HG03039 (cell line): ENCODE measurements at regions not wholly inside any gene's neighbourhood (a gene's known extent, or its start where the extent isn't known, plus 50 kb on each side); places are given as distances from the start of the nearest gene placed in this dataset.

Source experiments
- ATAC-seq: cut with Tn5 transposase; IDR thresholded peaks from one replicate; pipeline ENCODE4 v1.9.1; 2021; ENCODE audit warnings: mild to moderate bottlenecking, moderate library complexity; ENCODE audit not compliant: unreplicated experiment

DNA sequence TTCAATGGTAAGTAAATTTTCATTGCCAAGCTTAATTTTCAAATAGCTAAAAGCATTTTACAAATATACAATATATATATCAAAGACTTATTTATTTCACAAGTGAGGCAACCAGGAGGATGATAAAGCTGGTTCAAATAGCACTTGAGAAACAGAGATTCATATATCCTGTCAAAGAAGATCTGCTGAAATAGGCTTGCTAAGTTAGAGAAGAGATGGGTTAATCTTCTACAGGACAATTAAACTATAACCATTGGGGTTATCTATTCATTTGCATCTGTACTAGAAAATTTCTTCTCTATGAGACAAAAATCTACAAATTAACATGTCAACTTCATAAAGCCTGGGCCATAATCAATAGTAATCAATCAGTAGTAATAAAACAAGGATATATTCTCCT lies 637.7 kb upstream of the UBE2E2 start:
- no peak for ATAC-seq

DNA sequence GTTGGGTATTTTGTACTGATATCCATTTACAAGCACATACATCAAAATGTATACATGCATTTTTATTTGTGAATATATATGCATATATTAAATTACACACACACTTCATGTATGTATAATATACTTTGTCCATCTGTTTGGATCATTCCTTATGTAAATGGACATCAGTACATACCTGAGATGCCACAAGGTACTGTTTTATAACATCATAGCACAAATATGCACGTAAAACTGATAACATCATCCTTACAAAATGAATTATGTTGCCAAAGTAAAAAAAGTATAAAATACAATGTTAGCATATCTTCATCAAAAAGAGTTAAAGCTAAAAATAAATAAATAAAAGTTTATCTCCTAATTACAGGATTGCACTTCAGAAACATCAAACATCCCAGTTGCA lies 634.8 kb upstream of the UBE2E2 start:
- no peak for ATAC-seq

DNA sequence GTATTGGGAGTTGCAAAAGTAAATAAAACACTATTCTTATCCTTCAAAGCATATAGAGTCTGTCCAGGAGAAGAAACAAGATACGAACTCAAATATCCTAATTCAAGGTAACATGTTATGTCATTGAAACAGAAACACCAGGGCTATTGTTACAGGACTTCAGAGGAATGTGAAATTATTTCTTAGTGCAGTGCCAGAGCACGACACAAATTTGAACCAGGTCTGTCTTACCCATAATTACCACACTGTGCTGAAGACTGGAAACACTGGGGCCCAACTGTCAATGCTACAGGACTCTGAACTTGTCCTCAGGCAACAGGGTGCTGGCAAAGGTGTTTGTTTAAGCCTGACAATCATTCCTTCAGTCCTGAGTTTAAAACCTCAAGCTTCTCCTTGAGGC lies 633.6 kb upstream of the UBE2E2 start:
- no peak for ATAC-seq

DNA sequence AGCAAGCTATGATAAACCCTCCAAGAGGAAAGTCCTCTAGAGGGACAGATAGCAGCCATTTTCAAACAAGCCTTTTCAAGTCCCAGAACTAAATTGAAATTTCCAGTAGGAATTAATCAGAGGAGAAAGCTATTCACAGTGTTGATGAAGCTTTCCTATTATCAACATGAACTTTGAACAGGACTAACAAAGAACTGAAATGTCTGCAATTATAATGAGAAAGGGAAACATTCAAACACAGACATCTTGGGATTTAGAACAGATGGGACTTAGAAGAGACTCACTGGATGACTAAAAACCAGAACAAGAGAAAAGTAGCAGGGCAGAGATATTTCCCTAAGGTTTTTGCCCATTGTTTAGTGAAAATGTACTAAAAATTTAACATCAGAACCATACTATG lies 622.1 kb upstream of the UBE2E2 start:
- no peak for ATAC-seq

DNA sequence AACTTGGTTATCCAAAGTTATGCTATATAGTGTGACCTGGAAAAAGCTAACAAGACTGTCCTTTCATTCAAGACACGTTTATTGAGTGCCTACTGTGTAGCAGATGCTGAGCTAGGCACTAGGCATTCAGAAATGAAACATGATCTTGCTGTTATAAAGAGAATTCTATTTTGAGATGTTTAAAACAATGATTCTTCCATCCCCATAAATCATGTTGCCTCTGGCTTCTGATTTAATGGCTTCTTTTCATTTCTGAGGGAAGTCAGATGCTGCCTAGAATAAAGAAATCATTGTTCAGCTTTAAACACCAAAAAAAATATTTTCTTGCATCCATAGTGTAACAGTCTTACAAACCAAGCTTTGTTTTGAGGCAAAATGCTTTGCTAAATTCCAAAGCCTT lies 620.9 kb upstream of the UBE2E2 start:
- ATAC-seq, result no peak

DNA sequence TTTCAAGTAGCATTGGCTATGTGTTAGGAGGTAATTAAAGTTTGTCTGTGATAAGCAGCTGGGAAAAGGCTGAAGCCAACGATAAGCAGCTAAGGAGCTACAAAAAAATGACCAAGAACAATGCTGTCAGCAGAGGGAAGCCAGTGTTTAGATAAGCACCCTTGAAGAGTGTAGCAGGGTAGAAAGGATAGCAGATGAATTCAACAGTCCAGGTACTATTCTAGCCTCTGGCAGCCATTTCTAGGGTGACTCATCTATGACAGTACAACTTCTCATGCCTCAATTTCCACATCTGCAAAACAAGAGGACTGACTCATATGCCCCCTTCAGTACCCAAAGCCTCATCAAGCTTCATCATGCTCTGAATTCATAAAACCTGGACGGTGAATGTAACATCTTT lies 617.6 kb upstream of the UBE2E2 start:
- ATAC-seq, result no peak

DNA sequence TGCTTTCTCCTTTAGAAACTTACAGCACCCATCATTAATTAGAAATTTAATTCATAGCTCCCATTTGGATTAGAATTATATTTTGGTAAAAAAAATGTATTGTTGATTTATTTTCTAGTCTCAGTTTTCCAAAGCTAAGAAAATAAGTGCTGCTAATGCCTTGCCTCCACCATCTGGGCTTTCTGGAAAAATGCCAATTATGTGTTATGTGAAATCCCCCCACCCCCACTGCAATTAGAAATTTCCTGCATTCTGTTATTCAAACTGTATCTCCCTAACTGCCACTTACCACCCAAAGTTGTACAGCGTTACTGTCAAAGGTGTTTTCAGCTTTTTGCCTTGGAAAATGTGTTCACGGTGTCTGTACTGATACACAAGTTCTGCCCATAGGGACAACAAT lies 617.2 kb upstream of the UBE2E2 start:
- ATAC-seq, result no peak

DNA sequence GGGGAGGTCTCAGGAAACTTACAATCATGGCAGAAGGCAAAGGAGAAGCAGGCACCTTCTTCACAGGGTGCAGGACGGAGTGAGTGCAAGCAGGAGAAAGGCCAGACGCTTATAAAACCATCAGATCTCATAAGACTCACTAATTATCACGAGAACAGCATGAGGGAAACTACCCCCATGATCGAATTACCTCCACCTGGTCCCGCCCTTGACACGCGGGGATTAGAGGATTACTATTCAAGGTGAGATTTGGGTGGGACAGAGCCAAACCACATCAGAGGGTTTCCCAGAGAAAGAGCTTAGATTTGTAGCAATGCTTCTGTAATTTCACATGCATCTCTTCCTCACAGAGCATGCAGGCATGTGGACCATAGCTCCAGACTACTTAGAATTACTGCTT lies 615.7 kb upstream of the UBE2E2 start:
- ATAC-seq, result no peak

DNA sequence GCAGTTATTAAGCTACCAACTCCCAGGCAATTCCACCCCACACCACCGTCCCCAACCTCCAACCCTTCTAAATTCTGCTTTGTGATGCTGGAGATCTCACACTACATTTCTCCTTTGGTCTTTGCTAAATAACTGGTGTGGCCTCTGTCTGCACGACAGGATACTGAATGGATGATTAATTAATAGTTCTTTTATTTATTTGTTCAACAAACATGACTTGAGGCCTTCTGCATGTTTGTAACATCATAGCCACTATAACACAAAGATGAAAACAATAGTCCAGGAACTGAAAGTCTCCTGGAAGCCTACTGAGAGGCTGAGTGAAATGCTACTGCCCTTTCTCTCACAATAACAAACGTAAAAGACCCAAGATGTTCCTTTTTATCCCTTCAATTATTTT lies 609.5 kb upstream of the UBE2E2 start:
- ATAC-seq, result no peak

DNA sequence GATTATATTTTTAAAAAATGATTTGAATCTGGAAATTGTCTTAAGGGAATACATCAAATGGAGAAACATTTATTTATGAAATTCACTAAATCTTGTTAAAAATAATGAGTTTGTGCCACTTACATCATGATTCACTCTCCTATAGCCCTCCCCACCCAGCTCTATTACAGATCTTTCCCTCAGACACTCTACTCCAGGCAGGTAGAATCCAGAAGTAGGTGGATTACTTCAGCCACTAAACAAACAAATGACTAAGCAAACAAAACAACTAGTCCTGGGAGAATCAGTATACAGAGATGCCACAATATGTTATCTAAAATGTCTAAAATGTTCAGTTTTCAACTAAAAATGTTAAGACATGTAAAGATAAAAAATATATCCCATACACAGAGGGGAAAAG lies 608.1 kb upstream of the UBE2E2 start:
- ATAC-seq, result no peak

DNA sequence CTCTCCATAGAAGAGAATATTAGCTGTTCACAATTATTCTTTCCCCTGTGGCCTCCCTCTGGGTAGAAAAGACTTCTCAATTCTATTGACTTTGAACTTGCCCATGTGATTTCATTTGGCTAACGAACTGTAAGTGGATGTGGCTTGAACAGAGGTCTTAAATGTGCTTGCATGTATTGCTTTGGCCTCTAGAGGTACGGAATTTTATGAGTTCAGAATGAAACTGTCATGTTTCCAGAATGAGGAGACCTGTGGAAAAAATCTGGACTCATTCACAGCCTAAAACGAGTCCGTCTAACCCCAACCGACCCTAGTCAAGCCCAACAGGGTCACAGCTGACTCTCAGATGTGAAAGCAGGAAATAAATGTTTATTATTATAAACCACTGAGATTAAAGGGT lies 596.7 kb upstream of the UBE2E2 start:
- ATAC-seq, result no peak

DNA sequence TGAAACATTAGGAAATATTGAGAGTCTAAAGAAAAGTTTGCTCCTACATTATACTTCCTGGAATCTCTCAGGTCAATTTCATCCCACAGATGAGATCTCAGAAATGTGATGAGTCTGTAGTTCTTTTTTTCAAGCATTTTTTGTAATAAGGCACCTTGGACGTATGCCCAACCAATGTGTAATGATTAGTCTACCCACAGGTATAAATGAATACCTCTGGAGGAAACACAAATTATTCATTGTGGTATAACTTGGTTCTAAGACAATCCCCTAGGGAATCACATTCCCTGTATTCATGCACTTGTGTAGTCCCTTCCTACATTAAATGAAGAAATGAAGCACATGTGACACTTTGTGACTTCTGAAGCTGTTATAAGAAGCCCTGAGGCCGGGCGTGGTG lies 596.2 kb upstream of the UBE2E2 start:
- ATAC-seq, result no peak

DNA sequence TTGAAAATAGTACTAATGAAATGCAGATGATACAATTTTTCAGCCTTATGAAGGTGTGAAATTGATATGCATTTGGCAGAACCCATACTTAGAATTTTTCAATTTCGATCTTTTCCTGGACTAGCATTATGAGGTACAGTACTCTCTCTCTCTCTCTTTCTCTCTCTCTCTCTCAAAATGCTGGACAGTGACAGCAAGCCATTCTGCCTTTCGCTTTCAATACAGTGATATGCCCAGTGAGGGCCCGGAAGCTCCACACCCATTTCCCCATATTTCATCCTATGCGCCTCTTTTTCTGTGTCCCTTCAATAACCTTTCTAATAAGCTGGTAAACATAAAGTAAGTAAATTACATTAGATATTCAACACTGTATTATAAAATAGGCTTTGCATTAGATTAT lies 595.0 kb upstream of the UBE2E2 start:
- ATAC-seq, result no peak

DNA sequence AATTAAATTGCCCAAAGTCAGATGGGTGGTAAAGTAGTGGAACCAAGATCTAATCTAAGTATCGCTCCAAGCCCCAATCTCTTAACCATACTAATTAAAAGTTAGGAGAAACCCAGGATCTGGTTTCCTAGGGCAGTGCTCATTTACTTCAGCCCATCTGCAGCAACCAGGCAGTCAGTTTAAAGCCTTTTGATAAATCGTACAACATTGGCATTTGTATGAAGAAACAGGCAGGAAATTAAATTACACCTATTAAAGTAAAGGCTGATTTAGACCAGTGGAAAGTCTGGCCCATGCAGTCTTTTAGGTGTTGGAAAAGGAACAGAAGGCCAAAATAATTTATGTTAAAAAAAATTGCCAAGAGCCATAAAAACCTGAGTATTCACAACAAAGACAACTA lies 594.4 kb upstream of the UBE2E2 start:
- no peak for ATAC-seq

DNA sequence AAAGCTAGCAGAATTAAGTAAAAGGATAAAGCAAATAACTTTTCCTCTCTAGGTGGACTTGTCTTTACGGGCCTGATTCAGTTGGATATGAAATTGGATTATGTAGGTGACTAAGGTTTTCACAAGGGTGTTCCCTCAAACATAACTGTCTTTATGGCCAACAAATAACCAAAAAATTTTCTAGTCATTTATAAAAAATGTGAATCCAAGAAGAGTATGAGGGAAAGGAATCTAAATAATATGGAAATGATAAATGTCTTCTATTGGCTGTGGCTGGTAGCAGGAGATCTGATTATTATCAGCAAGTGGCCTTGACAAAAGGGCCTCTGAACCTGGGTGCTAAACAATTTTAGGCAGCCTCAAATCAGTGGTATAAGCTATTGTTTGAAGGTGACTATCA lies 594.0 kb upstream of the UBE2E2 start:
- no peak for ATAC-seq

DNA sequence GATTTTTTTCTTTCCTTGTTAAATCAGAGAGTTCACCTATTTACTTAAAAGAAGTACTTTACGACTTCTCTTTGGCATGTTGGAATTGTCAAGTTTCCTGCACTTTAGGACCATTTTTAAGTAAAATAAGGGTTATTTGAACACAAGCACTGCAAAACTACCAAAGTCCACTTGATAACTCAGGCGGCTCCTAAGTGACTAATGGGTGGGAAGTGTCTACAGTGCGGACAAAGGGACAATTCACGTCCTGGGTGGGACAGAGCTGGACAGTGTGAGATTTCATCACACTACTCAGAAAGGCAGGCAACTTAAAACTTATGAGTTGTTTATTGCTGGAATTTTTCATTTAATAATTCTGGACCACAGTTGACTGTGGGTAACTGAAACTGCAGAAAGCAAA lies 590.2 kb upstream of the UBE2E2 start:
- ATAC-seq, result no peak

DNA sequence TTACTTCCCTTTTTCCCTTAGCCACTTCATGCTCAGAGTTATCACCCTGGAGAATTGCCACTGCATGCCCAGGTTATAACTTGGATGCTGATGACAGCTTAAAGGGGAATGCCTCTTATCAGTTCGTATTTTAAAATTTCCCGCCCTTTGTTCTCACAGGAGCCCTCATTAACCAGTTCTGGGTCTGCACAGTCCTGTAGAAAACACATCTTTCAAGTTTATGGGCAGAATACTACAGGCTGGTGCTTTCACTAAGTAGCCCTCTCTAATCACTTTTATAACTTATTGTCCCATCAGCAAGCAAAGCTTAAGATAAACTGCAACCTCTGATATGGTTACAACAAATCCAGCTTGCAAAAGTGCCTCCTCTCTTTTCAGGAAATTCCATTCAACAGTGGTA lies 587.3 kb upstream of the UBE2E2 start:
- no peak for ATAC-seq

DNA sequence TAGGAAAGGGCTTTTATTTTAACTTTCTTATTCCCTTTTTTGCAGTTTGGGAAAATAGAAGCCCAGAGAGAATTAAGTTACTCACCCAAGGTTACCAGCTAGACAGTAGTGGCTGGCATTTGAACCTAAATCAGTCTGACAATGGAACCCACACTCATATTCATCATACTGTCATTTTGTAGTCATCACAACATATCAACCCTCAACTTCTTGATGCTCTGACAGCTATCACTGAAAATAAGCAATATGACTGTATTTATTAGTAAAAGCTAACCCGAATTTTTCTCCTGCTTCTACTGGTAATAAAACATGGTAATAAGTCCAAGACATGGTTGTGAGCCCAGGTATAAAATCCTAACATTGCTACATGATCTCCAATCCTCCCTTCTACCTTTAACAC lies 585.8 kb upstream of the UBE2E2 start:
- no peak for ATAC-seq

DNA sequence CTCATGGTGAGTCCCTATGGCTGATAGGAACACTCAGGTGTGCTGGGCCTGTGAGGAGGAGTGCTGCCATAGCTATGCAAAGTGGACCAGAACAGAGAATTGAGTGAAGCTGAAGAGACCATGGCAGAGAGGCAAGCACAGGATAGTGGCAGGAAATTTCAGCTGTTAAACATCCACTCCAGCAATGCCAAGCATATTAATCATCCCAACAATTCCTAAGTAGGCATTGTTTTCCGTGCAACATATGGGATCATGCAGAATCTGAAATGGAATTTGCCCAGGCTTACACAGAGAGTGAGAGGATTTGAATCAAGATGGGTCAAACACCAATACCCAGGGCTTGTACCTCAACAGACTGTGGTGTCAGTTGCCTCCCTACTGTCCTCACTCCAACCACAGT lies 582.6 kb upstream of the UBE2E2 start:
- no peak for ATAC-seq

DNA sequence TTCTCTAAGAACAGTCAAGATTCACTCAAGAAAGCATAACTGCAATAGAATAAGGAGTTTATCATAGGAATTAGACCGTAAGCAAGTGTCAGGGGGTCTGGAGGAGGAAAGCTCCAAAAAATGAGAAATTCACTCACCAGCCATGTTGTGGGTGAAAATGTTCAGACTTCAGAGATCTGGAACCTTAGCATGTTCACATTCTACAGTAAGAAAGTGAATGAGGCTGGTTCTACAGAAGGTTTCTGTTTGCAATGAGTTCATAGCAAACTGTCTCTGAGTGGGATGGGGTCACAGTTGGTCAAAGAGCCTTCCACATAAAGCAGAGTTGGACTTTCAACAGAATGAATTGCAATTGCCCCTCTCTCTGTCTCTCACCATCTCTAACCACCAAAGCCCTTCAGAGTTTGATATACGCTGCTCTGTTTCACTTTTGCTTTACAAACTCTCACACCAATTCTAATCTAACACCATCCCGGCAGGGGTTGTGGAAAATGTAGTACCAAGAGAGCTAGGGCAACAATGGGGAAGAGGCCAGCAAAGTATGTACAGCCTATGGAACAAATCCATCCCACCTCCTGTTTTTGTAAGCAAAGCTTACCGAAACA lies 581.8 kb upstream of the UBE2E2 start:
- no peak for ATAC-seq

DNA sequence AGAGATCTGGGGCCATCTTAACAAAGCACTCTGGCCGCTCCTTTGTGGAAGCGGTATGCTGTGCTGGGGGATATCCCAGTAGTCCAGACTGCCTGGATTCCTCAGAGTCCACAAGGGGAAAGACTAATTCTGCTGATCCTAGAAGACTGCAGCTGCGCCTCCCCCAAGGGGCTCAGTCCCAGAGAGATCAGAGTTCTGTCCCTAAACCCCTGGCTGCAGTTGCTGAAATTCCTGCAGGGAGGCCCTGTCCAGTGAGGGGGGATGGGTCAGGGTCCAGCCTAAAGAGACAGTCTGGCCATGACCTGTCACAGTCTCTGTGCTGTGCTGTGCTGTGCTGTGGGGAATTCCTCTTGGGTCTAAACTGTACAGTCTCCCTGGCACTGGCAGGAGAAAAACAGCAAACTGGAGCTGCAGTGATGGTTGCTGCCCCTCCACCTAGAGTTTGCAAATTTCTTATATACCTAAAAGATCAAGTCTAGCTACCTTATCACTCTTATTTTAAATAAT lies 575.1 kb upstream of the UBE2E2 start:
- no peak for ATAC-seq

DNA sequence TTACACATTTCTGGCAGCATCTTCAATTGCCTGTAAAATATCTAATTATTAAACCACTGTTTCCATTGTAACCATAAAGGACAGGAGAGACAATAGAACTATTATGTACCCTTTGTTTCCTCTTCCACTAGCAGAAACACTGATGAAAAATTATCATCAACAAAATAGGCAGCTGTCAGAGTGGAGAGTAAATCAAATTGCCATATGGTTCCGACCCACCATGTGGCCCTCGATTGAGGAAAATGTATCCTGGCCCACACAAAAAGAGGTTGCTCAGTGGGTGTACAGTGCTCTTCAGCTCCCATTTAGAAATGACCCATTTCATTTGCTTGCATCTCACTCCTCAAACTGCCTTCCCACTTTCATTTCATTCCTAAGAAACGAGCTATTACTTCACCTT lies 570.6 kb upstream of the UBE2E2 start:
- no peak for ATAC-seq

DNA sequence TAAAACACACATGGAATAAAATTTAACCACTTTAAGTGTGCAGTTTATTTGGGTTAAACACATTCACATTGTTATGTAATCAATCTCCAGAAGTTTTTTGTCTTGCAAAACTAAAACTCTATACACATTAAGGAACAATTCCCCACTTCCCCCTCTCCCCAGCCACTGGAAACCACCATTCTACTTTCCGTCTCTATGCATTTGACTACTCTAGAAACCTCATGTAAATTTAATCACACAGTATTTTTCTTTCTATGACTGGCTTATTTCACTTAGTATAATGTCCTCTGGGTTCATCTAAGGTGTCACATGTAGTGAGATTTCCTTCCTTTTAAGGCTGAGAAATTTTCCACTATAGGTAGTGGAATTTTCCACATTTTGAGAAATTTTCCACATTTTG lies 568.7 kb upstream of the UBE2E2 start:
- no peak for ATAC-seq
